H1 (cell line): ENCODE measurements at regions not wholly inside any gene's neighbourhood (a gene's known extent, or its start where the extent isn't known, plus 50 kb on each side); places are given as distances from the start of the nearest gene placed in this dataset.

ENCODE experiments used
- MAX ChIP-seq: IDR thresholded peaks from 2 replicates; pipeline ENCODE4 v1.6.1; 2012; ENCODE audit warnings: inconsistent platforms
- POLR2AphosphoS5 ChIP-seq: IDR thresholded peaks from 2 replicates; pipeline ENCODE4 v1.6.1; 2011; ENCODE audit warnings: low read depth, low read length
- RAD21 ChIP-seq, 2 experiments: IDR thresholded peaks in 1 of 2; conservative IDR thresholded peaks in 1 of 2; 2 replicates each; pipeline ENCODE4 v1.6.1; 2011; ENCODE audit warnings: low read depth in 2 of 2, low read length in 2 of 2, improper control_type of control experiment in 1 of 2, inconsistent platforms in 1 of 2, mild to moderate bottlenecking in 1 of 2, moderate library complexity in 1 of 2
- USF2 ChIP-seq: IDR thresholded peaks from 2 replicates; pipeline ENCODE4 v1.6.1; 2011; ENCODE audit warnings: low read length, improper control_type of control experiment
- YY1 ChIP-seq: IDR thresholded peaks from 2 replicates; pipeline ENCODE4 v1.6.1; 2011; ENCODE audit warnings: low read depth, mild to moderate bottlenecking, low read length

DNA sequence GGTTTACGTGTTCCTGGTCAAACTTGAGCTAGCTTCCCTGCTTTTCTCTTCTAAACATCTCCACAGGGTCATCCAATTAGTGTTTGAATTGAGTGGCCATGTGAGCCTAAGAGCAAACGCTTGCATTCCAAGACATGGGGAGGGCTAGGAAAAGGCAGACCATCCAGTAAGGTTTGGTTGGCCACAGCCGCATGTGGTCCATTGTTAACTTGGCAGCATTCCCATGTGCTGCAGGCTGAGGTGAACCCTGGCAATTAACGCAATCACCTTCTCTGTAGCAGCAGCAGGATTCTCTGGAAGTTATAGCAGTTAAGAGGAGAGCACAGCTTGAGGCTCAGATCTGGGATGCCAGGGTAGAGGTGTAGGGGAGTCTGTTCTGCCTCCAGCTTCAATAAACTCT lies 502.2 kb upstream of the LMCD1 start (continued):
- 0 out of 2 replicates have a peak, but pooled peaks have one; percentile 45 for TF ChIP-seq YY1
- TF ChIP-seq POLR2AphosphoS5: peak; percentile 30; the same call in 1 of the 2 replicates
- TF ChIP-seq RAD21 (IDR thresholded peaks at IDR 0.05 in 1 of 2, conservative IDR thresholded peaks at IDR 0.05 in 1 of 2; ENCODE audit: low read depth in 2 of 2, low read length in 2 of 2): 0 out of 4 replicates have a peak, but pooled peaks have one; percentile 8 to 11
- TF ChIP-seq MAX: peak; percentile 98
- peak; percentile 46; the same call in 1 of the 2 replicates for TF ChIP-seq USF2
